ENCODE measurements at regions not wholly inside any gene's neighbourhood (a gene's known extent, or its start where the extent isn't known, plus 50 kb on each side); places are given as distances from the start of the nearest gene placed in this dataset.

GRCh38 chr16:6498858-6499257, 833.8 kb upstream of the RBFOX1 start:
- no peaks in the 10 kb centered on the region for H3K36me3 Mint-ChIP-seq
- no peak for TF ChIP-seq CTCF (conservative IDR thresholded peaks at IDR 0.05)
- no peaks in the 10 kb centered on the region for H3K27me3 Mint-ChIP-seq
- no peak for DNase-seq (ENCODE audit: extremely low spot score, unreplicated experiment)
- H3K9me3 Mint-ChIP-seq: no peaks in the 10 kb centered on the region
- no peak overlapping the region for H3K4me3 Mint-ChIP-seq
- no peak overlapping the region for H3K27ac Mint-ChIP-seq
- no peaks in the 10 kb centered on the region for H3K4me1 Mint-ChIP-seq (ENCODE audit: unreplicated experiment)

- DNase-seq (ENCODE audit: extremely low spot score, unreplicated experiment): no peak
- H3K9me3 Mint-ChIP-seq: no peaks in the 10 kb centered on the region
- no peak overlapping the region for H3K27ac Mint-ChIP-seq
- H3K36me3 Mint-ChIP-seq: no peaks in the 10 kb centered on the region
- no peaks in the 10 kb centered on the region for H3K27me3 Mint-ChIP-seq
- no peaks in the 10 kb centered on the region for H3K4me1 Mint-ChIP-seq (ENCODE audit: unreplicated experiment)
- H3K4me3 Mint-ChIP-seq: no peak overlapping the region
- no peak for TF ChIP-seq CTCF (conservative IDR thresholded peaks at IDR 0.05)
Measured at GRCh38 chr16:6496996-6497395, 835.6 kb upstream of the RBFOX1 start.

GRCh38 chr16:6495486-6496210, 837.0 kb upstream of the RBFOX1 start:
- Mint-ChIP-seq H3K27ac (no peak overlapping the region), H3K9me3 (no peaks in the 10 kb centered on the region), H3K4me1 (ENCODE audit: unreplicated experiment) (no peaks in the 10 kb centered on the region), H3K4me3 (no peak overlapping the region), H3K36me3 (no peaks in the 10 kb centered on the region), H3K27me3 (no peaks in the 10 kb centered on the region)
- no peak for TF ChIP-seq CTCF (conservative IDR thresholded peaks at IDR 0.05)
- no peak for DNase-seq (ENCODE audit: extremely low spot score, unreplicated experiment)

GRCh38 chr16:6494716-6495115, 837.9 kb upstream of the RBFOX1 start:
- Mint-ChIP-seq H3K4me1 (ENCODE audit: unreplicated experiment) (no peaks in the 10 kb centered on the region), H3K27me3 (no peaks in the 10 kb centered on the region), H3K27ac (no peak overlapping the region), H3K9me3 (no peaks in the 10 kb centered on the region), H3K4me3 (no peak overlapping the region), H3K36me3 (no peaks in the 10 kb centered on the region)
- no peak for DNase-seq (ENCODE audit: extremely low spot score, unreplicated experiment)
- no peak for TF ChIP-seq CTCF (conservative IDR thresholded peaks at IDR 0.05)

- H3K27me3 Mint-ChIP-seq: no peaks in the 10 kb centered on the region
- no peak for DNase-seq (ENCODE audit: extremely low spot score, unreplicated experiment)
- no peaks in the 10 kb centered on the region for H3K9me3 Mint-ChIP-seq
- no peak for TF ChIP-seq CTCF (conservative IDR thresholded peaks at IDR 0.05)
- no peaks in the 10 kb centered on the region for H3K4me1 Mint-ChIP-seq (ENCODE audit: unreplicated experiment)
- no peak overlapping the region for H3K4me3 Mint-ChIP-seq
- H3K27ac Mint-ChIP-seq: no peak overlapping the region
- H3K36me3 Mint-ChIP-seq: no peaks in the 10 kb centered on the region
Measured at GRCh38 chr16:6493555-6493954, 839.1 kb upstream of the RBFOX1 start.
